ENCODE measurements at regions not wholly inside any gene's neighbourhood (a gene's known extent, or its start where the extent isn't known, plus 50 kb on each side); places are given as distances from the start of the nearest gene placed in this dataset.

- H3K4me1 Mint-ChIP-seq (ENCODE audit: low read depth in 2 of 2), result no peaks in the 10 kb centered on the region
- no peak overlapping the region for H3K27ac Mint-ChIP-seq
- DNase-seq, result no peak
- H3K9me3 Mint-ChIP-seq, result no peaks in the 10 kb centered on the region
- H3K27me3 Mint-ChIP-seq, result peaks cover 7 to 17% of the 10 kb centered on the region in 2 donors
- no peaks in the 10 kb centered on the region for H3K36me3 Mint-ChIP-seq (ENCODE audit: insufficient read depth)
- no peak for ATAC-seq (replicated peaks)
- no peak overlapping the region for H3K4me3 Mint-ChIP-seq
Observed at GRCh38 chr4:138897811-138898226, 117.8 kb upstream of the NOCT start.

DNA sequence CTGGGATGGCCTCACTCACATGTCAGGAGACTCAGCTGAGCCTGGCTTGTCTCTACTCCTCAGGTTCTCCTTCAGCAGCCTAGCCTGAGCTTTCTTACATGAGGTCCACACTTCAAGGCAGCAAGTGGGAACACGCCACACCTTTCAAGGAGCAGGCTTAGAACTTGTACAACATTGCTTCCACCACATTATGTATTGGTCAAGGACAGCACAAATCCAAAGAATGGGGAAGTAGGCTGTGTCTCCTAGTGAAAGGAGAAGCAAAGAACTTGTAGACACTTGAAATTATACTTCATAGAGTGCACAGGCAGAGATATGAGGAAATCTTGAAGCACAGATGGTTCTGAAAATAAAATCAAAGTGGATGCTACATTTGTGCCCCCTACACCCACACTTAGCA lies 120.9 kb upstream of the NOCT start:
- ATAC-seq (replicated peaks) (no peak), DNase-seq (no peak)
- Mint-ChIP-seq H3K4me1 (ENCODE audit: low read depth in 2 of 2) (no peaks in the 10 kb centered on the region), H3K27ac (no peak overlapping the region), H3K9me3 (no peaks in the 10 kb centered on the region), H3K4me3 (no peak overlapping the region), H3K27me3 (peaks cover 7 to 10% of the 10 kb centered on the region in 2 donors), H3K36me3 (ENCODE audit: insufficient read depth) (no peaks in the 10 kb centered on the region)

DNA sequence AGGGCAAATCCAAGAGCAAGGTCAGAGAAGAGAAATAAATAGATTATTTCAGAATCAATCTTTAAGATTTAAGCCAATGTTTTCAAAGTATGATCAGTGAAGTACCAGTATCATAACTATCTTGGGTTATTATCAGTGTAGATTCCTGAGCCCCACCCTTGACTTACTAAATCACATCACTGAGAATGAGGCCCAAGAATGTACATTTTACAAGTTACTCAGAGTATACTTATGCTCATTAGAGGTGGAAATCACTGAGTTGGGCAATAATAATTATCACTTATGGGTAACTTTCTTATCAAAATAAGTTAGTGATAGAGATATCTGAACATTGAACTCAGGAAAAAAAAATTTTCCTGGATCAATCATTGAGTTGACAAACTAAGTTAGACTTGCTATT lies 121.6 kb upstream of the NOCT start:
- H3K4me3 Mint-ChIP-seq, result no peak overlapping the region
- no peak overlapping the region for H3K27ac Mint-ChIP-seq
- no peak for DNase-seq
- peaks cover 7 to 14% of the 10 kb centered on the region in 2 donors for H3K27me3 Mint-ChIP-seq
- no peaks in the 10 kb centered on the region for H3K36me3 Mint-ChIP-seq (ENCODE audit: insufficient read depth)
- no peaks in the 10 kb centered on the region for H3K9me3 Mint-ChIP-seq
- no peaks in the 10 kb centered on the region for H3K4me1 Mint-ChIP-seq (ENCODE audit: low read depth in 2 of 2)
- no peak for ATAC-seq (replicated peaks)

DNA sequence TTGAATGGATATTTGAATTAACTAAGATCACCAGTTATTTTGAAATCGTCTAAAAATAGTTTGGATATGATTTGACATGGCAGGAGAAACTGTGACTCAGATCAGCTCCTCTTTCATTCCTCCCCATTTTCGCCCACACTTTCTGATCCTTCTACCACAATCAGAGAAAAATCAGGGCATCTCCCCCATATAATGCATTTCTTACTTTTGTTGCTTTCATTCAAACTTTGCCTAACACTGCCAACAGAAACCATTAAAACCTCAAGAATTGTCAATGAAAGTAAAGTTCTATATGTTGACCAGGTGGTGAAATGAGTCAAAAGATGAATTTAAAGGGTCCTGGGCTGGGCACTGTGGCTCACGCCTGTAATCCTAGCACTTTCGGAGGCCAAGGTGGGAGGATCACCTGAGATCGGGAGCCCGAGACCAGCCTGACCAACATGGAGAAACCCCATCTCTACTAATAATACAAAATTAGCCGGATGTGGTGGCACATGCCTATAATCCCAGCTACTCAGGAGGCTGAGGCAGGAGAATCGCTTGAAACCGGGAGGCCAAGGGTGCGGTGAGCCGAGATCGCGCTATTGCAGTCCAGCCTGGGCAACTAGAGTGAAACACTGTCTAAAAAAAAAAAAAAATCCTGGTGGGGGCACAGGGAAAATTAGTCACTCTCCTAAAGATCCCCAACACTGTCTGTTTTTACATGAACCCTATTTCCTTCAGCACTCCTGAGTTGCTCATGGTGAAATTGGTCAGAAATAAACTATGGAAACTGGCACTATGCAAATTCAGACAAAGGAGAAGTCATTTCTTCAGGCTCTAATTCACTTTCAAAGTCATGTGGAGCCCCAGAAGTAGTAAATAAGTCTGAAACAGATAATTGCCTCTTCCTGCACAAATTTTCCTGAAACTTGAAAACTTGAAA lies 122.8 kb upstream of the NOCT start:
- H3K36me3 Mint-ChIP-seq (ENCODE audit: insufficient read depth), result no peaks in the 10 kb centered on the region
- no peak for ATAC-seq (replicated peaks)
- H3K4me3 Mint-ChIP-seq, result no peak overlapping the region
- peaks cover 16 to 24% of the 10 kb centered on the region in 2 donors for H3K27me3 Mint-ChIP-seq
- no peaks in the 10 kb centered on the region for H3K9me3 Mint-ChIP-seq
- H3K27ac Mint-ChIP-seq, result no peak overlapping the region
- no peaks in the 10 kb centered on the region for H3K4me1 Mint-ChIP-seq (ENCODE audit: low read depth in 2 of 2)
- no peak for DNase-seq

DNA sequence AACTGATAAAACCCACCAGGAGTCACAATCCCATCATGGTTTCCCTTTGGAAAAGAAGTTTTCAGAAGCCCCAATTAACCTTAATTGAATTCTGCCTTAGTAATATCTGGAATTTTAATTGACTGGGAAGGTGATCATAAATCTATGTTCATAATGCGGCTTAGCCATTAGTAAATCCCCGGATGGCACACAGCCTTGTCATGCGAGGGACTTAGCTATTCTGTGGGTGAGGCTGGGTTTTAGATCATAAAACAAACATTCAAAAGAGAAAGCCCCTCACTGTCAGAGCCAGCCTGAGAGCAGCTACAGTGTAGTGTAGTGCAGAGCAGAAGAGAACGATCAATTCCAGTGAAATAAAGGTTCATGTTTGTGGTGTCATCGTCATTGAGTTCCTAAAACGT lies 124.0 kb upstream of the NOCT start:
- Mint-ChIP-seq H3K9me3 (no peaks in the 10 kb centered on the region), H3K4me1 (ENCODE audit: low read depth in 2 of 2) (no peaks in the 10 kb centered on the region), H3K36me3 (ENCODE audit: insufficient read depth) (no peaks in the 10 kb centered on the region), H3K27ac (no peak overlapping the region), H3K4me3 (no peak overlapping the region), H3K27me3 (peaks cover 11 to 22% of the 10 kb centered on the region in 2 donors)
- ATAC-seq (replicated peaks) (no peak), DNase-seq (no peak)

DNA sequence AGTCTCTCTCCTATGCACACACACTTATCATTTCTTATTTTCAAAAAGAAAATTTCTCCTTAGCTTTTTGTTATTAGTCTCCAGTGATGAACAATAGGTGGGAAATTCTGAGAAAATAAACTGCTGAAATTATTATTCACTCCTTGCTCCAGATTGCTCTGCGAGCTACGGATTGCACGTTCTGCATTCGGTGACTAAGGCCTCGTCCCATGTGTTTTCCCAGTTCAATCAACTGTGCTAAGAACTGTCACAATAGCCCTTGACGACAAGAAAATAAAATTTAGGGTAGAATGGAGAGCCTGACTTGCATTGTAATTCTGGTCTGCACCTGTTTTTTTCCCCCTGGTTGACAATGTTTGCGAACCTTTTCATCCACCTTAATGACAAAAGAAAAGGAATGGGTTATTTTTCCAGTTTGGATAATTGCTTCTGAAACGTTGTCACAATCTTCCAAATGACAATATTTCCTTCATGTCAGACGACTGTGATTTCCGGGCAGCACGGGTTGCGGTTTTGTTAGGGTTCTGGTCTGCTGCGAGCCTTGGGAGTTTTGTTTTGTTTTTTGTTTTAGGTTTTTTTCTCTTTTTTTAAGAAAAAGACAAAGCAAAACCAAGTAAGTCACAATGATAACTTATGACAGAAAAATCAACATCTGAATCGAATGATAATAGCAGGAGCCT lies 124.5 kb upstream of the NOCT start:
- DNase-seq (no peak), ATAC-seq (replicated peaks) (no peak)
- no peaks in the 10 kb centered on the region for H3K9me3 Mint-ChIP-seq
- no peaks in the 10 kb centered on the region for H3K4me1 Mint-ChIP-seq (ENCODE audit: low read depth in 2 of 2)
- peaks cover 11 to 21% of the 10 kb centered on the region in 2 donors for H3K27me3 Mint-ChIP-seq
- H3K4me3 Mint-ChIP-seq, result no peak overlapping the region
- H3K27ac Mint-ChIP-seq, result no peak overlapping the region
- H3K36me3 Mint-ChIP-seq (ENCODE audit: insufficient read depth), result no peaks in the 10 kb centered on the region

DNA sequence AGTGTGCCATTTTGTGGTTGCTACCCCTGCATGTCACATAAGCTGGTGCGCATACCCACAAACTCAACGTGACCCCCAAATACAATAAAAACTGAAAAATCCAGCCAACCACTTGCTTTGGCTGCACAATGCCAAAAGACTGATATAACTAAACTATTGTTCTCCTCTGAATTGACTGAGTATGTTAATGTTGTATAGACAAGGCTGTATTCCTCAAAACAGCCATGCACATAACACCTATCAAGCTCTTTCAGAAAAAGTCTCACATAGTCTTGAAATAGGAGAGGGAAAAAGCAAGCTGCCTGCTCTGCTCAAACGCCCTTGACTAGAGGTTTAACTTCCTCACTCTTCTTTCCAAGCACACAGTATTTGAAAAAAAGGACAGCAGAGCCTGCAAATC lies 126.4 kb upstream of the NOCT start:
- H3K4me1 Mint-ChIP-seq (ENCODE audit: low read depth in 2 of 2), result no peaks in the 10 kb centered on the region
- H3K9me3 Mint-ChIP-seq, result no peaks in the 10 kb centered on the region
- H3K27me3 Mint-ChIP-seq, result peaks cover 13 to 21% of the 10 kb centered on the region in 2 donors
- DNase-seq (no peak), ATAC-seq (replicated peaks) (no peak)
- H3K36me3 Mint-ChIP-seq (ENCODE audit: insufficient read depth), result no peaks in the 10 kb centered on the region
- no peak overlapping the region for H3K4me3 Mint-ChIP-seq
- H3K27ac Mint-ChIP-seq, result no peak overlapping the region

DNA sequence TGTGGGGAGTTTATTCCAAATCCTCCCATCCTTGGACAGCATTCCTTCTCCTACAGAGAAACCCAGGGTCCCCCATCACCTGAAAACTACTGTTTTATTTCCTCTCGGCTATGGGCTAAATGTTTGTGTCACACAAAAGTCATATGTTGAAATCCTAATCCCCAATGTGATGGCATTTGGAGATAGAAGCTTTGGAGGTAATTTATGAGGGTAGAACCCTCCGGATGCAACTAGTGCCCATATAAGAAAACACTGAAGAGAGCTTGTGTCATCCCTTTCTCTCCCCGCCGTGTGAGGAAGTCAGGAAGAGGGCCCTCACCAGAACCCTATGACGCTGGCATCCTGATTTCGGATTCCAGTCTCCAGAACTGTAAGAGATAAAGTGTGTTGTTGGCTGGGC lies 127.8 kb upstream of the NOCT start:
- Mint-ChIP-seq H3K9me3 (no peaks in the 10 kb centered on the region), H3K4me1 (ENCODE audit: low read depth in 2 of 2) (no peaks in the 10 kb centered on the region), H3K27ac (no peak overlapping the region), H3K36me3 (ENCODE audit: insufficient read depth) (no peaks in the 10 kb centered on the region), H3K4me3 (no peak overlapping the region), H3K27me3 (peaks cover 16 to 21% of the 10 kb centered on the region in 2 donors)
- no peak for DNase-seq
- ATAC-seq (replicated peaks), result no peak

DNA sequence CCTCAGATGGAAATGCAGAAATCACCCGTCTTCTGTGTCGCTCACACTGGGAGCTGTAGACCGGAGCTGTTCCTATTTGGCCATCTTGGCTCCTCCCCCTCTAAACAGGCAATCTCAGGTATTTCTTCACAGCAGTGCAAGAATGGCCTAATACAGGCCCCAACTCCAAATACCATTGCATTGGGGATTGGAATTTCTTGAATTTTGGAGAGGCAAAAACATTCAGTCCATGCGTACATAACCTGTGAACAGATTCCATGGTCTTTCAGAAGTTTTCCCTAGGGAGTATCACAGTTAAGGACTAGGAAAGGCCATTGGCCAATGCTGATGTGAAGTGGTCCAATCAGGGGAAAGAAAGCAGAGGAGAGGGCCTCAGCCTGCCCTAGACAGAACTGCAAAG lies 128.2 kb upstream of the NOCT start:
- Mint-ChIP-seq H3K9me3 (no peaks in the 10 kb centered on the region), H3K4me3 (no peak overlapping the region), H3K27ac (no peak overlapping the region), H3K4me1 (ENCODE audit: low read depth in 2 of 2) (no peaks in the 10 kb centered on the region), H3K36me3 (ENCODE audit: insufficient read depth) (no peaks in the 10 kb centered on the region), H3K27me3 (peaks cover 16 to 21% of the 10 kb centered on the region in 2 donors)
- DNase-seq, result no peak
- ATAC-seq (replicated peaks), result no peak

DNA sequence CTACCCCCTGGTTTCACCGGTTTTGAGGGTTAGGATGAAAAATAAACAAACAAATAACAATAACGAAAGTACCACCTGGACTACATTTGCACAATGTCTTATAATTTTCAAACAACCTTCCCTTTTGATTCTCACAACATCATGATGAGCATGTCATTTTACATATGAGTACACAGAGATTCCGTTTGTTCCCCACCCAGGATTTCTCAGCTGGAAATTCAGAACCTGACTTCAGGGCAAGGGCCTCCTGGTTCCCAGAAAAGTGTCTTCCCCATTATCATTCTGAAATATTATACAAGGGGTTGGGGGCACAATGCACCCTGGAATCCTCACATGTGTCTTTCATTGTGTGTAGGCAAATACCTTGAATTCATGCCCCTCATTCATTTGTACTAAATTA lies 135.8 kb upstream of the NOCT start:
- H3K4me3 Mint-ChIP-seq, result no peak overlapping the region
- no peaks in the 10 kb centered on the region for H3K4me1 Mint-ChIP-seq (ENCODE audit: low read depth in 2 of 2)
- H3K36me3 Mint-ChIP-seq (ENCODE audit: insufficient read depth), result peaks cover 3% of the 10 kb centered on the region
- H3K27me3 Mint-ChIP-seq, result peaks cover 22 to 33% of the 10 kb centered on the region in 2 donors
- no peak for ATAC-seq (replicated peaks)
- DNase-seq, result no peak
- peaks cover 0 to 6% of the 10 kb centered on the region in 2 donors for H3K9me3 Mint-ChIP-seq
- H3K27ac Mint-ChIP-seq, result no peak overlapping the region

- Mint-ChIP-seq H3K4me3 (no peak overlapping the region), H3K27me3 (peaks cover 34 to 46% of the 10 kb centered on the region in 2 donors), H3K27ac (no peak overlapping the region), H3K4me1 (ENCODE audit: low read depth in 2 of 2) (no peaks in the 10 kb centered on the region), H3K9me3 (peaks cover 0 to 6% of the 10 kb centered on the region in 2 donors), H3K36me3 (ENCODE audit: insufficient read depth) (peaks cover 3% of the 10 kb centered on the region)
- ATAC-seq (replicated peaks) (no peak), DNase-seq (no peak)
Observed at GRCh38 chr4:138875891-138876608, 139.5 kb upstream of the NOCT start.

GRCh38 chr4:138871555-138871875 lies 144.1 kb upstream of the NOCT start:
- no peak for DNase-seq
- Mint-ChIP-seq H3K9me3 (no peaks in the 10 kb centered on the region), H3K4me1 (ENCODE audit: low read depth in 2 of 2) (no peaks in the 10 kb centered on the region), H3K27ac (no peak overlapping the region), H3K27me3 (peaks cover 30 to 36% of the 10 kb centered on the region in 2 donors), H3K4me3 (no peak overlapping the region), H3K36me3 (ENCODE audit: insufficient read depth) (peaks cover 3% of the 10 kb centered on the region)
- ATAC-seq (replicated peaks), result no peak

- no peaks in the 10 kb centered on the region for H3K4me1 Mint-ChIP-seq (ENCODE audit: low read depth in 2 of 2)
- peaks cover 3% of the 10 kb centered on the region for H3K36me3 Mint-ChIP-seq (ENCODE audit: insufficient read depth)
- H3K9me3 Mint-ChIP-seq, result no peaks in the 10 kb centered on the region
- DNase-seq, result peak; percentile 21 to 35 (median 30)
- H3K27ac Mint-ChIP-seq, result no peak overlapping the region
- peaks cover 24 to 30% of the 10 kb centered on the region in 2 donors for H3K27me3 Mint-ChIP-seq
- no peak for ATAC-seq (replicated peaks)
- no peak overlapping the region for H3K4me3 Mint-ChIP-seq
Observed at GRCh38 chr4:138870737-138871554, 144.6 kb upstream of the NOCT start.

All from effector memory CD8-positive, alpha-beta T cell (primary cell).